ENCODE measurements at regions not wholly inside any gene's neighbourhood (a gene's known extent, or its start where the extent isn't known, plus 50 kb on each side); places are given as distances from the start of the nearest gene placed in this dataset.
"Not testable (repeated sequence)": the region's sequence is repeated elsewhere in the genome, so short reads cannot be mapped to it uniquely, and the experiment has no call there.

- DNase-seq (ENCODE audit: low read depth in 2 of 2) = peak; percentile 66 to 99
These were observed 59.7 kb downstream of the RAP2B start for GRCh38 chr3:153221748-153222162.

- DNase-seq (ENCODE audit: low read depth in 2 of 2) = not testable (repeated sequence)
These were observed 64.9 kb downstream of the RAP2B start for GRCh38 chr3:153226877-153227276.

- DNase-seq (ENCODE audit: low read depth in 2 of 2) = not testable (repeated sequence)
These were observed 68.4 kb downstream of the RAP2B start for GRCh38 chr3:153230427-153230826.

- DNase-seq (ENCODE audit: low read depth in 2 of 2) = not testable (repeated sequence)
These were observed 69.2 kb downstream of the RAP2B start for GRCh38 chr3:153231245-153231644.

- DNase-seq (ENCODE audit: low read depth in 2 of 2) = peak in 1 of 2 donors; percentile 15
These were observed 70.2 kb downstream of the RAP2B start for GRCh38 chr3:153232050-153232752.

GRCh38 chr3:153232851-153233271 is 70.8 kb downstream of the RAP2B start:
- DNase-seq (ENCODE audit: low read depth in 2 of 2) = peak; percentile 21 to 37

- DNase-seq (ENCODE audit: low read depth in 2 of 2) = no peak
These were observed 72.0 kb downstream of the RAP2B start for GRCh38 chr3:153233986-153234385.

- DNase-seq (ENCODE audit: low read depth in 2 of 2) = no peak
These were observed 80.9 kb downstream of the RAP2B start for GRCh38 chr3:153242896-153243295.

- no peak for DNase-seq (ENCODE audit: low read depth in 2 of 2)
These were observed 82.9 kb downstream of the RAP2B start for GRCh38 chr3:153244961-153245360.

- DNase-seq (ENCODE audit: low read depth in 2 of 2) = no peak
These were observed 83.6 kb downstream of the RAP2B start for GRCh38 chr3:153245661-153246060.

- no peak for DNase-seq (ENCODE audit: low read depth in 2 of 2)
These were observed 84.3 kb downstream of the RAP2B start for GRCh38 chr3:153246331-153246730.

- DNase-seq (ENCODE audit: low read depth in 2 of 2) = no peak
These were observed 84.8 kb downstream of the RAP2B start for GRCh38 chr3:153246806-153247205.

- no peak for DNase-seq (ENCODE audit: low read depth in 2 of 2)
These were observed 85.6 kb downstream of the RAP2B start for GRCh38 chr3:153247331-153248330.

GRCh38 chr3:153248835-153249234 is 86.8 kb downstream of the RAP2B start:
- DNase-seq (ENCODE audit: low read depth in 2 of 2) = not testable (repeated sequence)

GRCh38 chr3:153249906-153250305 is 87.9 kb downstream of the RAP2B start:
- DNase-seq (ENCODE audit: low read depth in 2 of 2) = no peak

- no peak for DNase-seq (ENCODE audit: low read depth in 2 of 2)
These were observed 88.4 kb downstream of the RAP2B start for GRCh38 chr3:153250446-153250845.

- no peak for DNase-seq (ENCODE audit: low read depth in 2 of 2)
These were observed 90.9 kb downstream of the RAP2B start for GRCh38 chr3:153252963-153253362.

GRCh38 chr3:153254361-153254760 is 92.3 kb downstream of the RAP2B start:
- DNase-seq (ENCODE audit: low read depth in 2 of 2) = no peak

GRCh38 chr3:153257673-153258351 is 95.8 kb downstream of the RAP2B start:
- peak in 1 of 2 donors; percentile 12 for DNase-seq (ENCODE audit: low read depth in 2 of 2)

- DNase-seq (ENCODE audit: low read depth in 2 of 2) = no peak
These were observed 97.9 kb downstream of the RAP2B start for GRCh38 chr3:153259956-153260355.

GRCh38 chr3:153260681-153261080 is 98.7 kb downstream of the RAP2B start:
- no peak for DNase-seq (ENCODE audit: low read depth in 2 of 2)

GRCh38 chr3:153266619-153267018 is 104.6 kb downstream of the RAP2B start:
- DNase-seq (ENCODE audit: low read depth in 2 of 2) = no peak
